ENCODE measurements at regions not wholly inside any gene's neighbourhood (a gene's known extent, or its start where the extent isn't known, plus 50 kb on each side); places are given as distances from the start of the nearest gene placed in this dataset.

DNA sequence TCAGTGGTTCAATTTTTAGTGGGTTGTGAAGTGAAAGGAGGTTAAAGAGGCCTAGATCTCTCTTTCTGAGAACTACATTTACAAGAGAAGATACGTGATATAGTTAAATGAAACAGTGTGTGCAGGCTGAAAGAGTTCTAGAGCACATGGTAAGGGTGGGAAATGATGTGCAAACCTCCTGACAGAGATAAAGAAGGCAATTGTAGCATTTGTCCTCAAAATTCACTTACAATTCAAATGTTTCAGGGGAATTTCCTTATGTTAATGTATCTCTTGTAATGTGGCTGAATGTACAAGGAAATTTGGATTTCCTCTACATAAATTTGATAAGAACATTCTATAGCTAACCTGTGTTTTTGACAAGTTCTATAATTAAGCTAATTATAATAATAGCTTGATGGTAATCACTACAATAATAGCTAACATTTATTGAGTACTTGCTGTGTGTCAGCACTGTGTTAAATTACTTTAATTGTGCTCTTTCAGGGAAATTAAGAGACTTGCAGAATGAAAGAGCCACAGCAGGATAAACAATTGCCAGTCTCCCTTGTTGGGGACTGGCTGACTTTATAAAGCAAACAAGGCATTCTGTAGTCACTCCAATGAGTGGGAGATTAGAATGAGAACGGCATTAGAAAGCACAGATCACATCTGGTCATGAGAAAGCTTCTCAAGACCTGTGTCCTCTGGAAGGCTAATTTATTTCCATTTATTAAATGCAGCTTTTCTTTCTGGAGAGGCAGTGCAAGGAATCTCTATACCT is 139.7 kb upstream of the TMEM72 start:
- POLR2A ChIA-PET: no interaction called here
- Mint-ChIP-seq H3K36me3 (no peaks in the 10 kb centered on the region), H3K4me1 (no peaks in the 10 kb centered on the region), H3K9me3 (no peaks in the 10 kb centered on the region), H3K27me3 (ENCODE audit: low read depth) (no peaks in the 10 kb centered on the region), H3K27ac (no peak overlapping the region), H3K4me3 (no peak overlapping the region)
- DNase-seq (ENCODE audit: low spot score) (no peak), ATAC-seq (no peak)
- CTCF ChIA-PET: no interaction called here
- no peak for TF ChIP-seq KAT7 (CRISPR knock-in tag; IDR thresholded peaks at IDR 0.05; ENCODE audit: borderline replicate concordance)
- TF ChIP-seq, protein P1, sequence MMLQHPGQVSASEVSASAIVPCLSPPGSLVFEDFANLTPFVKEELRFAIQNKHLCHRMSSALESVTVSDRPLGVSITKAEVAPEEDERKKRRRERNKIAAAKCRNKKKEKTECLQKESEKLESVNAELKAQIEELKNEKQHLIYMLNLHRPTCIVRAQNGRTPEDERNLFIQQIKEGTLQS (CRISPR knock-in tag; conservative IDR thresholded peaks at IDR 0.05): no peak
- TF ChIP-seq FOXP1 (CRISPR knock-in tag; IDR thresholded peaks at IDR 0.05; ENCODE audit: borderline replicate concordance): no peak
- TF ChIP-seq ZNF671 (CRISPR knock-in tag; IDR thresholded peaks at IDR 0.05): no peak
- no peak for TF ChIP-seq JAZF1 (CRISPR knock-in tag; IDR thresholded peaks at IDR 0.05)
- TF ChIP-seq IRF2 (CRISPR knock-in tag; IDR thresholded peaks at IDR 0.05; ENCODE audit: borderline replicate concordance, low read depth): no peak
- TF ChIP-seq ZNF219 (CRISPR knock-in tag; IDR thresholded peaks at IDR 0.05; ENCODE audit: borderline replicate concordance): no peak
- TF ChIP-seq, protein P2, sequence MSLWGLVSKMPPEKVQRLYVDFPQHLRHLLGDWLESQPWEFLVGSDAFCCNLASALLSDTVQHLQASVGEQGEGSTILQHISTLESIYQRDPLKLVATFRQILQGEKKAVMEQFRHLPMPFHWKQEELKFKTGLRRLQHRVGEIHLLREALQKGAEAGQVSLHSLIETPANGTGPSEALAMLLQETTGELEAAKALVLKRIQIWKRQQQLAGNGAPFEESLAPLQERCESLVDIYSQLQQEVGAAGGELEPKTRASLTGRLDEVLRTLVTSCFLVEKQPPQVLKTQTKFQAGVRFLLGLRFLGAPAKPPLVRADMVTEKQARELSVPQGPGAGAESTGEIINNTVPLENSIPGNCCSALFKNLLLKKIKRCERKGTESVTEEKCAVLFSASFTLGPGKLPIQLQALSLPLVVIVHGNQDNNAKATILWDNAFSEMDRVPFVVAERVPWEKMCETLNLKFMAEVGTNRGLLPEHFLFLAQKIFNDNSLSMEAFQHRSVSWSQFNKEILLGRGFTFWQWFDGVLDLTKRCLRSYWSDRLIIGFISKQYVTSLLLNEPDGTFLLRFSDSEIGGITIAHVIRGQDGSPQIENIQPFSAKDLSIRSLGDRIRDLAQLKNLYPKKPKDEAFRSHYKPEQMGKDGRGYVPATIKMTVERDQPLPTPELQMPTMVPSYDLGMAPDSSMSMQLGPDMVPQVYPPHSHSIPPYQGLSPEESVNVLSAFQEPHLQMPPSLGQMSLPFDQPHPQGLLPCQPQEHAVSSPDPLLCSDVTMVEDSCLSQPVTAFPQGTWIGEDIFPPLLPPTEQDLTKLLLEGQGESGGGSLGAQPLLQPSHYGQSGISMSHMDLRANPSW (CRISPR knock-in tag; conservative IDR thresholded peaks at IDR 0.05; ENCODE audit: low read depth): no peak
- TF ChIP-seq, protein P3, sequence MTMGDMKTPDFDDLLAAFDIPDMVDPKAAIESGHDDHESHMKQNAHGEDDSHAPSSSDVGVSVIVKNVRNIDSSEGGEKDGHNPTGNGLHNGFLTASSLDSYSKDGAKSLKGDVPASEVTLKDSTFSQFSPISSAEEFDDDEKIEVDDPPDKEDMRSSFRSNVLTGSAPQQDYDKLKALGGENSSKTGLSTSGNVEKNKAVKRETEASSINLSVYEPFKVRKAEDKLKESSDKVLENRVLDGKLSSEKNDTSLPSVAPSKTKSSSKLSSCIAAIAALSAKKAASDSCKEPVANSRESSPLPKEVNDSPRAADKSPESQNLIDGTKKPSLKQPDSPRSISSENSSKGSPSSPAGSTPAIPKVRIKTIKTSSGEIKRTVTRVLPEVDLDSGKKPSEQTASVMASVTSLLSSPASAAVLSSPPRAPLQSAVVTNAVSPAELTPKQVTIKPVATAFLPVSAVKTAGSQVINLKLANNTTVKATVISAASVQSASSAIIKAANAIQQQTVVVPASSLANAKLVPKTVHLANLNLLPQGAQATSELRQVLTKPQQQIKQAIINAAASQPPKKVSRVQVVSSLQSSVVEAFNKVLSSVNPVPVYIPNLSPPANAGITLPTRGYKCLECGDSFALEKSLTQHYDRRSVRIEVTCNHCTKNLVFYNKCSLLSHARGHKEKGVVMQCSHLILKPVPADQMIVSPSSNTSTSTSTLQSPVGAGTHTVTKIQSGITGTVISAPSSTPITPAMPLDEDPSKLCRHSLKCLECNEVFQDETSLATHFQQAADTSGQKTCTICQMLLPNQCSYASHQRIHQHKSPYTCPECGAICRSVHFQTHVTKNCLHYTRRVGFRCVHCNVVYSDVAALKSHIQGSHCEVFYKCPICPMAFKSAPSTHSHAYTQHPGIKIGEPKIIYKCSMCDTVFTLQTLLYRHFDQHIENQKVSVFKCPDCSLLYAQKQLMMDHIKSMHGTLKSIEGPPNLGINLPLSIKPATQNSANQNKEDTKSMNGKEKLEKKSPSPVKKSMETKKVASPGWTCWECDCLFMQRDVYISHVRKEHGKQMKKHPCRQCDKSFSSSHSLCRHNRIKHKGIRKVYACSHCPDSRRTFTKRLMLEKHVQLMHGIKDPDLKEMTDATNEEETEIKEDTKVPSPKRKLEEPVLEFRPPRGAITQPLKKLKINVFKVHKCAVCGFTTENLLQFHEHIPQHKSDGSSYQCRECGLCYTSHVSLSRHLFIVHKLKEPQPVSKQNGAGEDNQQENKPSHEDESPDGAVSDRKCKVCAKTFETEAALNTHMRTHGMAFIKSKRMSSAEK (CRISPR knock-in tag; IDR thresholded peaks at IDR 0.05; ENCODE audit: borderline replicate concordance): no peak
- TF ChIP-seq ESRRA (CRISPR knock-in tag; IDR thresholded peaks at IDR 0.05; ENCODE audit: borderline replicate concordance): no peak
- no peak for TF ChIP-seq NR3C1 (CRISPR knock-in tag; conservative IDR thresholded peaks at IDR 0.05; ENCODE audit: low read depth)
- TF ChIP-seq HMGA2 (CRISPR knock-in tag; IDR thresholded peaks at IDR 0.05): no peak
- no peak for TF ChIP-seq FOXJ3 (CRISPR knock-in tag; IDR thresholded peaks at IDR 0.05; ENCODE audit: borderline replicate concordance)
- TF ChIP-seq, protein P4, sequence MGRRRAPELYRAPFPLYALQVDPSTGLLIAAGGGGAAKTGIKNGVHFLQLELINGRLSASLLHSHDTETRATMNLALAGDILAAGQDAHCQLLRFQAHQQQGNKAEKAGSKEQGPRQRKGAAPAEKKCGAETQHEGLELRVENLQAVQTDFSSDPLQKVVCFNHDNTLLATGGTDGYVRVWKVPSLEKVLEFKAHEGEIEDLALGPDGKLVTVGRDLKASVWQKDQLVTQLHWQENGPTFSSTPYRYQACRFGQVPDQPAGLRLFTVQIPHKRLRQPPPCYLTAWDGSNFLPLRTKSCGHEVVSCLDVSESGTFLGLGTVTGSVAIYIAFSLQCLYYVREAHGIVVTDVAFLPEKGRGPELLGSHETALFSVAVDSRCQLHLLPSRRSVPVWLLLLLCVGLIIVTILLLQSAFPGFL (CRISPR knock-in tag; IDR thresholded peaks at IDR 0.05; ENCODE audit: borderline replicate concordance): no peak
- TF ChIP-seq ZNF263 (CRISPR knock-in tag; IDR thresholded peaks at IDR 0.05; ENCODE audit: low read depth): no peak
- TF ChIP-seq RORB (CRISPR knock-in tag; IDR thresholded peaks at IDR 0.05): no peak
- TF ChIP-seq, protein P5, sequence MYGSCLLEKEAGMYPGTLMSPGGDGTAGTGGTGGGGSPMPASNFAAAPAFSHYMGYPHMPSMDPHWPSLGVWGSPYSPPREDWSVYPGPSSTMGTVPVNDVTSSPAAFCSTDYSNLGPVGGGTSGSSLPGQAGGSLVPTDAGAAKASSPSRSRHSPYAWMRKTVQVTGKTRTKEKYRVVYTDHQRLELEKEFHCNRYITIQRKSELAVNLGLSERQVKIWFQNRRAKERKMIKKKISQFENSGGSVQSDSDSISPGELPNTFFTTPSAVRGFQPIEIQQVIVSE (CRISPR knock-in tag; IDR thresholded peaks at IDR 0.05; ENCODE audit: borderline replicate concordance): no peak
- TF ChIP-seq GRHL2 (CRISPR knock-in tag; IDR thresholded peaks at IDR 0.05; ENCODE audit: insufficient replicate concordance, severe bottlenecking): no peak
- TF ChIP-seq EMX1 (CRISPR knock-in tag; IDR thresholded peaks at IDR 0.05): no peak
- no peak for TF ChIP-seq SP1 (CRISPR knock-in tag; conservative IDR thresholded peaks at IDR 0.05)
